Stimulated activated naive CD8-positive, alpha-beta T cell treated with anti-CD3 and anti-CD28 coated beads, Interleukin-15, amount 100 ng/mL, for 72 hours (primary cell): ENCODE measurements at regions not wholly inside any gene's neighbourhood (a gene's known extent, or its start where the extent isn't known, plus 50 kb on each side); places are given as distances from the start of the nearest gene placed in this dataset.

Source experiments
- ATAC-seq: fragments of 150-1000 bp; cut with Tn5 transposase; 2 replicates; pipeline ENCODE4 v1.10.0; 2021; ENCODE audit warnings: mild to moderate bottlenecking, moderate library complexity
- DNase-seq, 2 donors: peaks; one replicate each; pipeline ENCODE4 v3.0.0; 2021 to 2022
- H3K27ac Mint-ChIP-seq, 2 donors: one replicate each; pipeline ENCODE4 v1.8.0; 2022; ENCODE audit warnings: mild to moderate bottlenecking in 2 of 2, mixed read lengths in 2 of 2, moderate library complexity in 2 of 2
- H3K27me3 Mint-ChIP-seq: one replicate; pipeline ENCODE4 v1.8.0; 2022; ENCODE audit warnings: mixed read lengths
- H3K4me1 Mint-ChIP-seq: one replicate; pipeline ENCODE4 v1.8.0; 2022; ENCODE audit warnings: mild to moderate bottlenecking, mixed read lengths
- H3K4me3 Mint-ChIP-seq, 2 donors: one replicate each; pipeline ENCODE4 v1.8.0; 2022; ENCODE audit warnings: mild to moderate bottlenecking in 2 of 2, mixed read lengths in 2 of 2, moderate library complexity in 1 of 2
- H3K9me3 Mint-ChIP-seq, 2 donors: one replicate each; pipeline ENCODE4 v1.8.0; 2022; ENCODE audit warnings: mixed read lengths in 2 of 2

DNA sequence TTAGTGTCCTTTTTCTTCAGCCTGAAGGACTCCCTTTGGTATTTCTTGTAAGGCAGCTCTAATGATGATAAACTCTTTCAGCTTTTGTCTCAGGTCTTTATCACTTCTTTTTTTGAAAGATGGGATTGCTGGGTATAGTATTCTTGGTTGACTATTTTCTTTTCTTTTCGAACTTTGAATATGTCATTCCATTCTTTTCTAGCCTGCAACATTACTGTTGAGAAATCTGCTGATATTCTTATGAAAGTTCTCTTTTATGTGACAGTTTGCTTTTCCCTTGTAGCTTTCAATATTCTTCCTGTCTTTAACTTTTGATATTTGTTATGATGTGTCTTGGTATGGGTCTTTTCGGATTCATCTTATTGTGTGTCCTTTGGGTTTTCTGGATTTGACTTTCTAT is 107.6 kb upstream of the SRD5A3 start:
- Mint-ChIP-seq H3K27me3 (peaks cover 25% of the 10 kb centered on the region), H3K27ac (no peak overlapping the region), H3K4me1 (no peaks in the 10 kb centered on the region), H3K4me3 (no peak overlapping the region), H3K9me3 (peaks cover 24 to 25% of the 10 kb centered on the region in 2 donors)
- DNase-seq, result no peak
- no peak for ATAC-seq

GRCh38 chr4:55241461-55241860 is 104.6 kb upstream of the SRD5A3 start:
- ATAC-seq (no peak), DNase-seq (no peak)
- H3K27ac Mint-ChIP-seq, result no peak overlapping the region
- no peaks in the 10 kb centered on the region for H3K4me1 Mint-ChIP-seq
- peaks cover 33% of the 10 kb centered on the region for H3K27me3 Mint-ChIP-seq
- no peak overlapping the region for H3K4me3 Mint-ChIP-seq
- H3K9me3 Mint-ChIP-seq, result peaks cover 14 to 17% of the 10 kb centered on the region in 2 donors

- ATAC-seq (no peak), DNase-seq (no peak)
- Mint-ChIP-seq H3K4me3 (no peak overlapping the region), H3K27me3 (peaks cover 27% of the 10 kb centered on the region), H3K27ac (no peak overlapping the region), H3K9me3 (peaks cover 10 to 16% of the 10 kb centered on the region in 2 donors), H3K4me1 (no peaks in the 10 kb centered on the region)
These were observed 103.5 kb upstream of the SRD5A3 start for GRCh38 chr4:55242506-55242905.

- no peaks in the 10 kb centered on the region for H3K4me1 Mint-ChIP-seq
- no peak overlapping the region for H3K27ac Mint-ChIP-seq
- no peak for DNase-seq
- H3K9me3 Mint-ChIP-seq, result no peaks in the 10 kb centered on the region
- ATAC-seq, result no peak
- H3K4me3 Mint-ChIP-seq, result no peak overlapping the region
- H3K27me3 Mint-ChIP-seq, result peaks cover 24% of the 10 kb centered on the region
These were observed 98.5 kb upstream of the SRD5A3 start for GRCh38 chr4:55247521-55247920.

- DNase-seq, result no peak
- Mint-ChIP-seq H3K27ac (no peak overlapping the region), H3K9me3 (no peaks in the 10 kb centered on the region), H3K4me3 (no peak overlapping the region), H3K27me3 (peaks cover 14% of the 10 kb centered on the region), H3K4me1 (no peaks in the 10 kb centered on the region)
- ATAC-seq, result no peak
These were observed 97.3 kb upstream of the SRD5A3 start for GRCh38 chr4:55248756-55249155.

DNA sequence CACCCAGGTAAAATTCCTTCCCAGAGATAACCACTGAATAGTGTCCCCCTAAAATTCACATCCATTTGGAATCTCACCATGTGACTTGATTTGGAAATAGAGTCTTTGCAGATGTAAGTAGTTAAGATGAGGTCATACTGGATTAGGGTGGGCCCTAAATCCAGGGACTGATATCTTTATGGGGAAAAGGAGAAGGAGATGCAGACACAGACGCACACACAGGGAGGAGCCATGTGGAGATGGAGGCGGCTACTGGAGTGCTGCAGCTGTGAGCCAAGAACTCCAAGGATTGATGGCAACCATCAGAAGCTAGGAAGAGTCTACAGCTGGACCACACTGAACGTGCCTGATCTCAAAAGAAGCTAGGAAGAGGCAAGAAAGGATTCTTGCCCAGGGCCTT is 96.6 kb upstream of the SRD5A3 start:
- no peak overlapping the region for H3K4me3 Mint-ChIP-seq
- H3K27ac Mint-ChIP-seq, result no peak overlapping the region
- H3K4me1 Mint-ChIP-seq, result no peaks in the 10 kb centered on the region
- no peaks in the 10 kb centered on the region for H3K9me3 Mint-ChIP-seq
- no peak for DNase-seq
- peaks cover 8% of the 10 kb centered on the region for H3K27me3 Mint-ChIP-seq
- ATAC-seq, result no peak

DNA sequence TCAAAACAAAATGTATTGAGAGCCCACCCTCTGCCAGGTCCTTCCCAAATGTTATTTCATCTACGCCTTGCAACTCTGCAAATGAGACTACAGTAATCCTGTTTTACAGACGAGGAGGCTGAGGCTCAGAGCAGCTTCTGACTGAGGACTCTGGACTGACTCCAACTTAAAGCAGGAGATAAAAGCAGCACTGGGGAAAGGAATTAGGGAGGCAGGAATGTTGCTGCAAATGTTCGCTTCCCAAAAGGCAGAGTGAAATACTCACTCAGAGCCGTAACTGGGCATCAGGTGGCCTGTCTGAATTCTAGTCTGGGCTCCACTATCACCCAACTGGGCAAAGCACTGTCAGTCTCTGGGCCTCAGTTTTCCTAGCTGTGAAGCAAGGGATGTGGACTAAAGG is 94.7 kb upstream of the SRD5A3 start:
- H3K4me1 Mint-ChIP-seq, result no peaks in the 10 kb centered on the region
- DNase-seq (no peak), ATAC-seq (no peak)
- no peak overlapping the region for H3K4me3 Mint-ChIP-seq
- no peak overlapping the region for H3K27ac Mint-ChIP-seq
- H3K9me3 Mint-ChIP-seq, result no peaks in the 10 kb centered on the region
- peaks cover 20% of the 10 kb centered on the region for H3K27me3 Mint-ChIP-seq

DNA sequence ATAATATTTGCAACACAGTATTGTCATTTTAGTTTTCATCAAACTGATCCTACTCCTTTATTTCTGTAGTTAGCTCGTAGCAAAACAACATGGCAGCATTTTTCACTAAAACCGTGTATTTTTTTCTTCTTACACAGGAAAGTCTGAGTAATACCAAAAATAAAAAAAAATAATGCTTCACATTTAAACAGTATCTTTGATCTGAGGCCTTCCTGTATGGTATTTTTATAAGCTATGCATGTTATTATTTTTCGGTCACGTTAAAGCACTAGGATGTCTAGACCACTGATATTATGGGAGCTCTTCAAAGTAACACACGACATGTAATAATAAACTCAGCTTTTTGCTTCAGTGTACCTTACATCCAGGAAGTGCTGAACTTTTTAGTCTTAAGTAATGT is 94.1 kb upstream of the SRD5A3 start:
- H3K9me3 Mint-ChIP-seq, result no peaks in the 10 kb centered on the region
- no peaks in the 10 kb centered on the region for H3K4me1 Mint-ChIP-seq

DNA sequence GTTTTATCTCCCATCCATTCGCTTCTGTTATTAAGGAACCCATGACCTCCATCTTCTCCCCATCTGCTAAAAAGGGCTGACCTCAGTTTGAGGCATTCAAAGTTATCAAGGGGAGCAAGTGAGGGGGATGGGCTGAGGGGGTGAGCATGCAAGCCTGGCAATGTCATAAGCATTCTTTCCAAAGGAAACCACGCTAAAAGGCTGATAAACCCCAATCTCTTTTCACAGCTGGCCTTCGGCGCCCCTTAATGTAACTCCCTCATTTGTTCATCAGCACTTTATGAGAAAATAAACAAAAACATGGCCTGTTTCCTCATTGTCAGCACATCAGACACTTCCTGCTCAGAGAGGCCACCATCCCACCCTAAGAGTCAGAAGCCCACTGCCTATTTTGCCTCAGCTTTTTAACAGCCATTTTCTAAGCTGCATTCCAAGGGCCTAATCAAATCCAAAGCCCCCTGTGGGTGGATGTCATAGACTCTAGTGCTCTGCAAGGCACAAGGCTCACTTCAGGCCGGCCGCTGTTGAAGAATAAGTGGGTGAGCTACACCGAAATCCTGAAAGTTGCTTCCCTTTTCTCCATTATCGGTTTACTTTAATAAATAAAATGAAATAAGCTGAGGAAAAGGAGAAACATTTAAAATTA is 92.0 kb upstream of the SRD5A3 start:
- no peaks in the 10 kb centered on the region for H3K9me3 Mint-ChIP-seq
- ATAC-seq (no peak), DNase-seq (no peak)
- H3K27me3 Mint-ChIP-seq, result peaks cover 23% of the 10 kb centered on the region
- no peak overlapping the region for H3K27ac Mint-ChIP-seq
- no peak overlapping the region for H3K4me3 Mint-ChIP-seq
- H3K4me1 Mint-ChIP-seq, result no peaks in the 10 kb centered on the region

More for the DNA sequence above, 94.1 kb upstream of the SRD5A3 start:
- no peak for DNase-seq
- no peak overlapping the region for H3K4me3 Mint-ChIP-seq
- no peak overlapping the region for H3K27ac Mint-ChIP-seq
- no peak for ATAC-seq
- H3K27me3 Mint-ChIP-seq, result peaks cover 23% of the 10 kb centered on the region

DNA sequence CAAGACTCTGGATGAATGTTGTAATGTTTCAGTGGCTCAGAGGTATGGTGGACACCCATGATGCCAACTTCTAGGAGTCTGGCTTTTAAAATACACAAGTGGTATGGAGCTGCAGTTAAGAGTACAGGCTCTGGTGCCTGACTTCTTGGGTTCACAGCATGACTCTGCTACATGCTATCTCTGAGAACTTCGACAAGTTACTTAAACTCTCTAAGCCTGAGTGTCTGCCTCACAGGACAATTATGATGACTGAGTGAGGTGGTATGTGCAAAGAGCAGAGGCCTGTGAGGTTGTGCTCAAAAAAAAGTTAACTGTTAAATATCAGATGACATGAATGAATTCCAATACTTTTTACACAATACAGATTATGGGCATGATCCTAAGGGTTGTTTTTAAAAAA is 90.9 kb upstream of the SRD5A3 start:
- Mint-ChIP-seq H3K27ac (no peak overlapping the region), H3K27me3 (peaks cover 15% of the 10 kb centered on the region), H3K4me1 (no peaks in the 10 kb centered on the region), H3K4me3 (no peak overlapping the region), H3K9me3 (no peaks in the 10 kb centered on the region)
- DNase-seq, result no peak
- no peak for ATAC-seq

DNA sequence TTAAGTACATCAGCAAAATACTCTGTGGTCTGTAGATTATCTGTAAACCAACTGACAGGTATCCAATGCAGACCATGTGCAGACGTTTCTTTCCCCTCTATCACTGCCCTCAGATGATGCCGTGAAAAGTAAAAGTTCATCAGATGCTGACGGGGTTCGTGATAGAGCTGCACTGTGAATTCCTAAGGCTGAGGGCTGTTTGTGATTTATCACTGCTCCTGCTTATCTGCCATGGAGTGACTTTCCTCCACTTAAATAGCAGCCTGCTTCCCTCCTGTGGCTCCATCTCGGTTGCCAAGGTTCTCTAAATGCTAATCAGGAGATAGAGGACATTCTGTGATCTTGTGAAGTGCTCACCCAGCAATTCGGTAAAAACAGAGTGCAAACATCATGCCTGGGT is 89.3 kb upstream of the SRD5A3 start:
- H3K4me1 Mint-ChIP-seq, result no peaks in the 10 kb centered on the region
- H3K9me3 Mint-ChIP-seq, result no peaks in the 10 kb centered on the region
- H3K27ac Mint-ChIP-seq, result no peak overlapping the region
- ATAC-seq (no peak), DNase-seq (no peak)
- no peak overlapping the region for H3K4me3 Mint-ChIP-seq
- H3K27me3 Mint-ChIP-seq, result peaks cover 15% of the 10 kb centered on the region

- no peak overlapping the region for H3K4me3 Mint-ChIP-seq
- H3K9me3 Mint-ChIP-seq, result no peaks in the 10 kb centered on the region
- peaks cover 22% of the 10 kb centered on the region for H3K27me3 Mint-ChIP-seq
- H3K27ac Mint-ChIP-seq, result no peak overlapping the region
- H3K4me1 Mint-ChIP-seq, result no peaks in the 10 kb centered on the region
- ATAC-seq, result no peak
- no peak for DNase-seq
These were observed 87.7 kb upstream of the SRD5A3 start for GRCh38 chr4:55258152-55258865.

DNA sequence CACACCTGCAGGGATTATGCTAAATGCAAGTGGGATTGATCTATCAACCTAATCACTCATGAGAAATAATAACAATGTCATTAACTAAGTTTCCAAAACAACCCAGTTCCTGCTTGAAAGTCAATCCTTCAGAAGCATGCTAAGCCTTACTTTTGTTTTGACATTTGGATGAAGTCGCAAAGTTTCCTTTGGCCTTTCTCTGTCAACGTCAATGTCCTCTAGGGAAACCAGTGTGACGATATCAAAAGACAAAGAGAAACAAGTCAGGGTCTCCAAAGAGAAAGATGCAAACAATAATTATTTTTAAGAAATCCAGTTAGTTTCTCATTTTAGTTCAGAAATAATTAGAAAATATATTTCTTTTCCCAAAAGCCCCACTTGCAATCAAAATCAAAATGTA is 86.7 kb upstream of the SRD5A3 start:
- H3K27ac Mint-ChIP-seq, result no peak overlapping the region
- peaks cover 24% of the 10 kb centered on the region for H3K27me3 Mint-ChIP-seq
- DNase-seq (no peak), ATAC-seq (no peak)
- H3K9me3 Mint-ChIP-seq, result no peaks in the 10 kb centered on the region
- no peak overlapping the region for H3K4me3 Mint-ChIP-seq
- H3K4me1 Mint-ChIP-seq, result no peaks in the 10 kb centered on the region

GRCh38 chr4:55269470-55269869 is 76.6 kb upstream of the SRD5A3 start:
- H3K9me3 Mint-ChIP-seq, result no peaks in the 10 kb centered on the region
- no peak overlapping the region for H3K4me3 Mint-ChIP-seq
- peaks cover 49% of the 10 kb centered on the region for H3K27me3 Mint-ChIP-seq
- H3K4me1 Mint-ChIP-seq, result no peaks in the 10 kb centered on the region
- ATAC-seq, result no peak
- H3K27ac Mint-ChIP-seq, result no peak overlapping the region
- no peak for DNase-seq

DNA sequence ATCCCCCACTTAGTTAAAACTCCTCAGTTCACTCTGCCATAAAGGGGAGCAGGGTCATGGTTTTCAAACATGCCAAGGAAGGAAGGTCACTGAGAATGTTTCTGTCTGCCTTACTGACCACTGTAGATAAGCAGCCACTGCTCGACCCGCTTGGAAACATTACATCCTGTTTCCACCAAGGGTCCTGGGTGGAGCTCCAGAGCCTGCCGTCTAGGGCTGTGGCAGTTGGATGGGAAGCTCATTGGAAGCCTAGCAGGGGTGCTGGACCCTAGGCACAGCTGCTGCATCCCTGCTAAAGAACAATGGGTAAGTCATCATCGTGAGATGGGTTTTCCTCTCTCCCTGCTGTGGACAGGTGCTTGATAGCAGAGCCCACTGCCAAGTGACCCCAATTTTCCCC is 76.0 kb upstream of the SRD5A3 start:
- Mint-ChIP-seq H3K27me3 (peaks cover 54% of the 10 kb centered on the region), H3K4me1 (no peaks in the 10 kb centered on the region), H3K4me3 (no peak overlapping the region), H3K9me3 (no peaks in the 10 kb centered on the region), H3K27ac (no peak overlapping the region)
- ATAC-seq (no peak), DNase-seq (no peak)

DNA sequence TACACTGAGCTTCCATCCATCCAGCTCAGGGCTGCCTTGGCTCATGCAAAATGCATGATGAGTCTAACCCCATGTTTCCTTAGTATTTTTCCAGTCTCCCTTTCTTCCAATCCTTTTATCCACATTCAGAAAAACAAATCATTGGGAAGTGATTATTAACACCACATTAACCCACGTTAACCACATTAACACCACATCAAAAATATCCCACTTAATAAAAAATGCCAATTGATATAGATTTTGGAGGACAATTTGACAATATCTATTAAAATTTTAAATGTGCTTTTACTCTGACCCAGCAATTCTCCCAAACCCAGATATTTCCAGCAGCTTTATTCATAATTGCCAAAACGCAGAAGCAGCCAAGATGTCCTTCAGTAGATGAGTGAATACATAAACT is 75.6 kb upstream of the SRD5A3 start:
- peaks cover 57% of the 10 kb centered on the region for H3K27me3 Mint-ChIP-seq
- no peaks in the 10 kb centered on the region for H3K9me3 Mint-ChIP-seq
- no peaks in the 10 kb centered on the region for H3K4me1 Mint-ChIP-seq
- DNase-seq, result no peak
- no peak for ATAC-seq
- no peak overlapping the region for H3K27ac Mint-ChIP-seq
- H3K4me3 Mint-ChIP-seq, result no peak overlapping the region

GRCh38 chr4:55272102-55272501 is 73.9 kb upstream of the SRD5A3 start:
- DNase-seq, result no peak
- Mint-ChIP-seq H3K27ac (no peak overlapping the region), H3K27me3 (peaks cover 47% of the 10 kb centered on the region), H3K4me1 (no peaks in the 10 kb centered on the region), H3K9me3 (no peaks in the 10 kb centered on the region), H3K4me3 (no peak overlapping the region)
- ATAC-seq, result no peak
